CD4-positive, alpha-beta T cell treated with Interleukin-2 at 100 ng/mL for 4 hours (primary cell): ENCODE measurements at regions not wholly inside any gene's neighbourhood (a gene's known extent, or its start where the extent isn't known, plus 50 kb on each side); places are given as distances from the start of the nearest gene placed in this dataset.

Source experiments
- DNase-seq: peaks from one replicate; pipeline ENCODE4 v3.0.0-alpha.2; 2020; ENCODE audit warnings: low spot score

GRCh38 chrX:33465137-33465536 is 253.8 kb upstream of the DMD start:
- no peak for DNase-seq

GRCh38 chrX:33457102-33457501 is 245.8 kb upstream of the DMD start:
- DNase-seq: no peak

- DNase-seq: no peak
These were observed 235.9 kb upstream of the DMD start for GRCh38 chrX:33447285-33447684.

GRCh38 chrX:33434256-33435092 is 223.1 kb upstream of the DMD start:
- peak; percentile 1 for DNase-seq

- DNase-seq: no peak
These were observed 205.0 kb upstream of the DMD start for GRCh38 chrX:33416273-33416805.

- no peak for DNase-seq
These were observed 204.1 kb upstream of the DMD start for GRCh38 chrX:33415459-33415858.

GRCh38 chrX:33385546-33385945 is 174.2 kb upstream of the DMD start:
- DNase-seq: no peak

- DNase-seq: no peak
These were observed 168.5 kb upstream of the DMD start for GRCh38 chrX:33379839-33380238.

GRCh38 chrX:33357606-33358005 is 146.3 kb upstream of the DMD start:
- no peak for DNase-seq

- DNase-seq: no peak
These were observed 127.9 kb upstream of the DMD start for GRCh38 chrX:33339219-33339618.

GRCh38 chrX:33336783-33337182 is 125.4 kb upstream of the DMD start:
- DNase-seq: no peak

- DNase-seq: no peak
These were observed 121.9 kb upstream of the DMD start for GRCh38 chrX:33333271-33333670.

- DNase-seq: no peak
These were observed 119.4 kb upstream of the DMD start for GRCh38 chrX:33330798-33331197.

GRCh38 chrX:33324099-33324498 is 112.8 kb upstream of the DMD start:
- no peak for DNase-seq

GRCh38 chrX:33307911-33308354 is 96.6 kb upstream of the DMD start:
- DNase-seq: no peak

- DNase-seq: no peak
These were observed 87.3 kb upstream of the DMD start for GRCh38 chrX:33298622-33299021.

GRCh38 chrX:33285550-33285949 is 74.2 kb upstream of the DMD start:
- no peak for DNase-seq

GRCh38 chrX:33277046-33277445 is 65.7 kb upstream of the DMD start:
- no peak for DNase-seq

- no peak for DNase-seq
These were observed 62.2 kb upstream of the DMD start for GRCh38 chrX:33273535-33273934.

- no peak for DNase-seq
These were observed 61.6 kb upstream of the DMD start for GRCh38 chrX:33272986-33273385.
